HS-5 (cell line): ENCODE measurements at regions not wholly inside any gene's neighbourhood (a gene's known extent, or its start where the extent isn't known, plus 50 kb on each side); places are given as distances from the start of the nearest gene placed in this dataset.

Source experiments
- DNase-seq: peaks from one replicate; pipeline ENCODE4 v3.0.0-alpha.2; 2012; ENCODE audit warnings: low read depth

GRCh38 chr6:25013246-25013645 lies 77.5 kb upstream of the RIPOR2 start:
- DNase-seq: no peak

- DNase-seq: no peak
Measured at GRCh38 chr6:25014369-25014768, 78.6 kb upstream of the RIPOR2 start.

- DNase-seq: no peak
Measured at GRCh38 chr6:25014791-25015560, 79.2 kb upstream of the RIPOR2 start.

GRCh38 chr6:25016014-25016720 lies 80.4 kb upstream of the RIPOR2 start:
- no peak for DNase-seq

GRCh38 chr6:25017486-25017885 lies 81.7 kb upstream of the RIPOR2 start:
- DNase-seq: no peak

- DNase-seq: no peak
Measured at GRCh38 chr6:25017932-25018567, 82.3 kb upstream of the RIPOR2 start.

GRCh38 chr6:25018568-25018954 lies 82.8 kb upstream of the RIPOR2 start:
- DNase-seq: no peak

- no peak for DNase-seq
Measured at GRCh38 chr6:25022140-25022553, 86.4 kb upstream of the RIPOR2 start.

GRCh38 chr6:25023781-25024180 lies 88.0 kb upstream of the RIPOR2 start:
- no peak for DNase-seq

- no peak for DNase-seq
Measured at GRCh38 chr6:25024821-25025220, 89.1 kb upstream of the RIPOR2 start.

- DNase-seq: no peak
Measured at GRCh38 chr6:25025248-25025918, 89.6 kb upstream of the RIPOR2 start.

GRCh38 chr6:25025919-25026301 lies 90.2 kb upstream of the RIPOR2 start:
- DNase-seq: no peak

GRCh38 chr6:25026723-25027122 lies 91.0 kb upstream of the RIPOR2 start:
- DNase-seq: no peak

- no peak for DNase-seq
Measured at GRCh38 chr6:25027221-25027916, 91.6 kb upstream of the RIPOR2 start.

GRCh38 chr6:25028328-25028727 lies 92.6 kb upstream of the RIPOR2 start:
- DNase-seq: no peak

GRCh38 chr6:25032934-25033333 lies 97.2 kb upstream of the RIPOR2 start:
- no peak for DNase-seq

GRCh38 chr6:25034431-25034921 lies 98.7 kb upstream of the RIPOR2 start:
- no peak for DNase-seq

- DNase-seq: no peak
Measured at GRCh38 chr6:25035174-25035511, 99.4 kb upstream of the RIPOR2 start.

- no peak for DNase-seq
Measured at GRCh38 chr6:25035512-25036435, 100.0 kb upstream of the RIPOR2 start.

GRCh38 chr6:25036461-25036860 lies 100.7 kb upstream of the RIPOR2 start:
- no peak for DNase-seq

GRCh38 chr6:25038300-25038699 lies 102.5 kb upstream of the RIPOR2 start:
- DNase-seq: no peak
